Peyer's patch (tissue), 4 donors: ENCODE measurements at regions not wholly inside any gene's neighbourhood (a gene's known extent, or its start where the extent isn't known, plus 50 kb on each side); places are given as distances from the start of the nearest gene placed in this dataset.

Experiments used
- DNase-seq, 3 donors: peaks; one replicate each; pipeline ENCODE4 v3.0.0-alpha.2; 2017 to 2019
- H3K27ac ChIP-seq, 4 donors: fragments of 200-600 bp; sonication (generic); one replicate each; pipeline ENCODE4 v1.5.1; 2016 to 2019
- H3K27me3 ChIP-seq, 2 donors: fragments of 200-600 bp; sonication (generic); one replicate each; pipeline ENCODE4 v1.5.1; 2019
- H3K36me3 ChIP-seq, 3 donors: fragments of 200-600 bp; sonication (generic); one replicate each; pipeline ENCODE4 v1.5.1; 2016 to 2019
- H3K4me1 ChIP-seq, 4 donors: fragments of 200-600 bp; sonication (generic); one replicate each; pipeline ENCODE4 v1.5.1; 2016 to 2019
- H3K4me3 ChIP-seq, 4 donors: fragments of 200-600 bp; sonication (generic); 1 replicate in 3 of 4; 2 replicates in 1 of 4; pipeline ENCODE4 v1.5.1; 2016 to 2019; ENCODE audit warnings: mild to moderate bottlenecking in 1 of 4
- H3K9me3 ChIP-seq, 4 donors: fragments of 200-600 bp; sonication (generic); one replicate each; pipeline ENCODE4 v1.5.1; 2016 to 2019; ENCODE audit warnings: mild to moderate bottlenecking in 1 of 4
- POLR2A ChIP-seq, 2 donors: fragments of 450-650 bp; IDR thresholded peaks; one replicate each; pipeline ENCODE4 v1.5.1; 2017; ENCODE audit warnings: antibody characterized with exemption in 2 of 2, mild to moderate bottlenecking in 2 of 2, moderate library complexity in 2 of 2
- TF ChIP-seq, protein P1 (sequence below), 6 experiments: fragments of 450-650 bp in 4 of 6; fragments of 200-600 bp in 2 of 6; sonication (generic) in 1 of 6; IDR thresholded peaks; one replicate each; pipeline ENCODE4 v1.5.1; 2017 to 2019; ENCODE audit warnings: antibody characterized with exemption in 6 of 6, mild to moderate bottlenecking in 3 of 6, moderate library complexity in 1 of 6

DNA sequence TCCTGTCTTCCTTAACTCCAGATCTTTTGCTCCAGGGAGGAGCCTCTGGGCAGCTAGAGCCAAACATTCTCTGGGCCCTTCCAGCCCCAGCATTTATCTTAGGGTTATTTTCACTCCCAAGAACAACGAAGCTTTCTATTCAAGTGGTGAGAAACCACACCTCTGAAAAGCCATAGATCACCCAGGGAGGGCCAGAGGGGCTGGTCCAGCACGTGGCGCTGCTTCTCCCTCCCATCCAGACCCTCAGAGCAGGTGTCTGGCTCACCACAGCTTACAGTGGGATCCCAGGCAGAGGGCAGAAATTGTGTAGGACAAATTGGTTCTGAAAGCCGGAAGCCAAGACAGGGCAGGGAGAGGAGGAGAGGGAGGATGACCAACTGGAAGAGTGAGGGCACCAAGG, 74.0 kb upstream of the PKDCC start:
- Histone ChIP-seq H3K27me3 (no peaks in the 10 kb centered on the region), H3K4me1 (no peaks in the 10 kb centered on the region), H3K4me3 (no peak overlapping the region), H3K27ac (no peak overlapping the region), H3K9me3 (no peaks in the 10 kb centered on the region), H3K36me3 (no peaks in the 10 kb centered on the region)
- TF ChIP-seq, protein P1, sequence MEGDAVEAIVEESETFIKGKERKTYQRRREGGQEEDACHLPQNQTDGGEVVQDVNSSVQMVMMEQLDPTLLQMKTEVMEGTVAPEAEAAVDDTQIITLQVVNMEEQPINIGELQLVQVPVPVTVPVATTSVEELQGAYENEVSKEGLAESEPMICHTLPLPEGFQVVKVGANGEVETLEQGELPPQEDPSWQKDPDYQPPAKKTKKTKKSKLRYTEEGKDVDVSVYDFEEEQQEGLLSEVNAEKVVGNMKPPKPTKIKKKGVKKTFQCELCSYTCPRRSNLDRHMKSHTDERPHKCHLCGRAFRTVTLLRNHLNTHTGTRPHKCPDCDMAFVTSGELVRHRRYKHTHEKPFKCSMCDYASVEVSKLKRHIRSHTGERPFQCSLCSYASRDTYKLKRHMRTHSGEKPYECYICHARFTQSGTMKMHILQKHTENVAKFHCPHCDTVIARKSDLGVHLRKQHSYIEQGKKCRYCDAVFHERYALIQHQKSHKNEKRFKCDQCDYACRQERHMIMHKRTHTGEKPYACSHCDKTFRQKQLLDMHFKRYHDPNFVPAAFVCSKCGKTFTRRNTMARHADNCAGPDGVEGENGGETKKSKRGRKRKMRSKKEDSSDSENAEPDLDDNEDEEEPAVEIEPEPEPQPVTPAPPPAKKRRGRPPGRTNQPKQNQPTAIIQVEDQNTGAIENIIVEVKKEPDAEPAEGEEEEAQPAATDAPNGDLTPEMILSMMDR (IDR thresholded peaks at IDR 0.05): no peak
- no peak for TF ChIP-seq POLR2A (IDR thresholded peaks at IDR 0.05)
- DNase-seq: no peak

DNA sequence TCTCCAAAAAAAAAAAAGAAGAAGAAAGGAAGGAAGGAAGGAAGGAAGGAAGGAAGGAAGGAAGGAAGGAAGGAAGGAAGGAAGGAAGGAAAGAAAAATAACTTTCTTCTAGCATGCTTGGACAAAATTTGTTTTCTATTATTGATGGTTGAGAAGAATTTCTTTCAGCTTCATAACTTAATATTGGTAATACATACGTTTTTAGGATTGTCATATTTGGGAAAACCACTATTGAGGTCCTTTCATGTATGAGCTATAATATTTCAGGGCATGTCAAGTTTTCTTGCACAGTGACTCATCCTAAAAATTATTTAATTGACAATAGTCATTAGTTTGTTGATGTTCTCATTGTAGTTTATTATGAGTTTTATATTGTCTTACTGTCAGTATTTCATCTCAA, 66.4 kb upstream of the PKDCC start:
- no peak for DNase-seq
- Histone ChIP-seq H3K4me3 (no peak overlapping the region), H3K9me3 (no peaks in the 10 kb centered on the region), H3K36me3 (no peaks in the 10 kb centered on the region), H3K27me3 (no peaks in the 10 kb centered on the region), H3K27ac (no peak overlapping the region), H3K4me1 (no peaks in the 10 kb centered on the region)
- TF ChIP-seq, protein P1 (IDR thresholded peaks at IDR 0.05): no peak
- TF ChIP-seq POLR2A (IDR thresholded peaks at IDR 0.05): no peak

DNA sequence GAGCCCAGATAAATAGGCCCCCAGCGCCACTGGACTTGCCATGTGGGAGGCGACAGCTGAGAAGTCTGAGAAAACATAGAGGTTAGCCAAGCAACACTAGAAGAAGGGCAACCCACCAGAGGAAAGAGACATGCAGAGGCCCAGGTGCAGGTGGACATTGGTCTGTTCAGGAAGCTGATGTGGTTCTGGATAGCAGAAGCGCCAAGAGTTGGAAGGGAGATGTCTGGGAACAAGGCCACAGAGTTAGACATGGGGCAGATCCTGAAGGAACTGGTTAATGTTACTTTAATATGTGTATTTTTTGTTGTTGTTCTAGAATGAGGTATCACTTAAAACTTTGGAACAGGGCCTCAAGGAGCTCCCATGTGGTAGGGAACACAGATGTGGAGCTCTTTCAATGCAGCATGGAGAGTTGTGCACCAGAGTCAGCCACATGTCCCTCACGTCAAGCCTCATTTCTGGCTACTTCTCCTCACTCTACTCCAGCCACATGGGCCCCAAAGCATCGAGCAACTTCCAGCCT, 62.2 kb upstream of the PKDCC start:
- DNase-seq: no peak
- Histone ChIP-seq H3K27ac (no peak overlapping the region), H3K27me3 (no peaks in the 10 kb centered on the region), H3K36me3 (no peaks in the 10 kb centered on the region), H3K9me3 (no peaks in the 10 kb centered on the region), H3K4me3 (no peak overlapping the region), H3K4me1 (no peaks in the 10 kb centered on the region)
- TF ChIP-seq, protein P1 (IDR thresholded peaks at IDR 0.05): no peak
- TF ChIP-seq POLR2A (IDR thresholded peaks at IDR 0.05): no peak

DNA sequence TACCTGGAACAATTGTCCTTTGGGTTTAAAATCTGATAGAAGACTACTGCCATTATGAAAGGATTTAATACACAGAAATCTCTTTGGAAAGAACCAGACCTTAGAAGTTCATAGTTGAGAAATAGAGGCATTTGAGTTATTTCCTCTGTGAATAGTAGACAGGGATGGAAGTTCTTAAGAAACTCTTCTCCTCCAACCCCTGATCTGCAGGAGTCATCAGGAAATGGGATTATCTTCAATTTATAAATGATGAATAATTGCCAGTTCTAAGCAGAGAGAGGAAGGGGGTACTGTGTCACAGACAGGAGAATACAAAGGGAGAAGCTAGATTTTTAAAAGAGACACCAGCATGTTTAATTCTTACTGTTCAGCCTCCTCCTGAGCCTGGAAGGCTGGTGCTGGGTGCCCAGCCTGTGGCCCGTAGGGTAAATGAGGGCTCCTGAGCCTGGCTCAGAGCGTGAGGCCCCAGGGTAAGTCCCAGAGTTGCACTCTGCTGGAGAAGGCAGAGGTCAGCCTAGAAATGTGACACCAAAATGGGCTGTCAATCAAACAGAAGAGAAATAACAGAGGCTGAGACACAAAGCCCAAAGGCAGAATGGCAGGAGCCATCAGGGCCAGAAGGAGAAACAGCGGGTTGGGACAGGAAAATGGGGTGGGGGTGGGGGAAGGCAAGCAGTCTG, 58.2 kb upstream of the PKDCC start:
- H3K4me1 ChIP-seq: no peaks in the 10 kb centered on the region
- TF ChIP-seq, protein P1 (IDR thresholded peaks at IDR 0.05): no peak
- TF ChIP-seq POLR2A (IDR thresholded peaks at IDR 0.05): no peak
- no peak overlapping the region for H3K27ac ChIP-seq
- H3K9me3 ChIP-seq: no peaks in the 10 kb centered on the region
- H3K4me3 ChIP-seq: no peak overlapping the region
- no peaks in the 10 kb centered on the region for H3K36me3 ChIP-seq
- H3K27me3 ChIP-seq: no peaks in the 10 kb centered on the region
- DNase-seq: no peak

DNA sequence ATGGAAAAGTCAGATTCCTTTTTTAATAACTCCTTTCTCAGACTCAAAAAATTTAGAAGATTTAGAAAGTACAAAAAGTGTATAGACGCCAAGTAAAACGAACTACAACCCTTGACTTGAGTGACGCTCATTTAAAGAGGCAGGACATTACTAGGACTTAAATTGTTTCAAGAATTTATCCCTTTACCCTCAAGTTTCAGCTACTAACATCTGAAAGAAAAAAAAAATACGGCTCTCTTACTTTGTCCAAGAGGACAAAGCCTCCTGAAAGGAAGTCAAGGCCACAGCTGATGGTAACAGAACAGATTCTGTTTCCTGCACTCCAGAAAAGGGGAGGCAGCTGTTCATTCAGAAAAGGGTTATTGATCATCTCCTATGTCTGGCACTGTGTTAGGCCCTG, 57.6 kb upstream of the PKDCC start:
- H3K27ac ChIP-seq: no peak overlapping the region
- DNase-seq: no peak
- no peak overlapping the region for H3K4me3 ChIP-seq
- no peaks in the 10 kb centered on the region for H3K9me3 ChIP-seq
- H3K27me3 ChIP-seq: no peaks in the 10 kb centered on the region
- H3K36me3 ChIP-seq: no peaks in the 10 kb centered on the region
- TF ChIP-seq, protein P1 (IDR thresholded peaks at IDR 0.05): no peak
- TF ChIP-seq POLR2A (IDR thresholded peaks at IDR 0.05): no peak
- no peaks in the 10 kb centered on the region for H3K4me1 ChIP-seq
